ENCODE measurements at regions not wholly inside any gene's neighbourhood (a gene's known extent, or its start where the extent isn't known, plus 50 kb on each side); places are given as distances from the start of the nearest gene placed in this dataset.

DNA sequence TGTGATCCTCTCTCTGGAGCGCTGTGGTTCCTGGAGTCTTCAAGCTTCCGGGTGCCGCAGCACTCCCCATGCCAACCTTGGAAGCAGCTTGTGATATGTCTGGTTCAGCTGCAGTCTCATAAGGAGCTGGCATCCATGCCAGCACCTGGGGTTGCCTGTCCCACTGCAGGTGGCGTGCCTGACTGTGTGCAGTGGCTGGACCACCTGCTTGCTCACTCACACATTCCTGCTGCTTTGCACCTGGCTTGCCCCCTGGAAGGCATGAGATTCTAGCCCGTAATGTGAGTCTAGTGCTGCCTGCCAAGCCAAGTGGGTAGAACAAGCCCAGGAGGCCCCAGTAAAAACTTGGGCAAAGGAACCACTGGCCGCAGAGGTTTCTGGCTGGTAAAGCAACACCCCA is 687.2 kb upstream of the AADAT start:
- Histone ChIP-seq H3K79me2 (ENCODE audit: insufficient read depth, low read length) (no peaks in the 10 kb centered on the region), H3K9ac (ENCODE audit: low read length) (no peak overlapping the region), H3K9me2 (ENCODE audit: insufficient read depth) (no peaks in the 10 kb centered on the region), H3K36me3 (ENCODE audit: control insufficient read depth in 1 of 2, insufficient read depth in 2 of 2, low read length in 2 of 2) (no peaks in the 10 kb centered on the region), H4K20me1 (ENCODE audit: insufficient read depth) (no peaks in the 10 kb centered on the region), H3K27ac (ENCODE audit: low read depth, low read length) (no peak overlapping the region), H3K27me3 (ENCODE audit: insufficient read depth, low read length) (no peaks in the 10 kb centered on the region), H3K4me3 (replicated peaks in 1 of 2; ENCODE audit: low read depth in 1 of 2, low read length in 2 of 2) (no peak overlapping the region), H2AFZ (ENCODE audit: low read depth, low read length, poor library complexity, severe bottlenecking) (no peak overlapping the region), H3K4me1 (ENCODE audit: control insufficient read depth in 1 of 2, insufficient read depth in 2 of 2, low read length in 2 of 2) (no peaks in the 10 kb centered on the region), H3K4me2 (ENCODE audit: low read length) (no peak overlapping the region), H3K9me3 (ENCODE audit: control insufficient read depth in 1 of 2, insufficient read depth in 1 of 2, low read depth in 1 of 2, low read length in 2 of 2) (no peaks in the 10 kb centered on the region)
- ATAC-seq (no peak), DNase-seq (ENCODE audit: low read depth, low spot score) (no peak)
- CTCF ChIA-PET, result no interaction called here
- RAD21 ChIA-PET (ENCODE audit: low non-redundant PET in 1 of 2, low total read pairs in 2 of 2, uncharacterized antibody in 2 of 2, unreplicated experiment in 2 of 2), result no interaction called here
- intact Hi-C loops (cut with micrococcal nuclease), result no loop called here
- POLR2A ChIA-PET, result no interaction called here
- TF ChIP-seq POLR2AphosphoS5 (IDR thresholded peaks at IDR 0.05; ENCODE audit: low read depth, low read length) (no peak), JUND (IDR thresholded peaks at IDR 0.05) (no peak), TCF7L2 (IDR thresholded peaks at IDR 0.05; ENCODE audit: borderline replicate concordance, extremely low read depth, insufficient read depth, insufficient read length) (no peak), SP1 (IDR thresholded peaks at IDR 0.05; ENCODE audit: low read depth) (no peak)
- no TSS peak for BruUV-seq (replicated peaks)

DNA sequence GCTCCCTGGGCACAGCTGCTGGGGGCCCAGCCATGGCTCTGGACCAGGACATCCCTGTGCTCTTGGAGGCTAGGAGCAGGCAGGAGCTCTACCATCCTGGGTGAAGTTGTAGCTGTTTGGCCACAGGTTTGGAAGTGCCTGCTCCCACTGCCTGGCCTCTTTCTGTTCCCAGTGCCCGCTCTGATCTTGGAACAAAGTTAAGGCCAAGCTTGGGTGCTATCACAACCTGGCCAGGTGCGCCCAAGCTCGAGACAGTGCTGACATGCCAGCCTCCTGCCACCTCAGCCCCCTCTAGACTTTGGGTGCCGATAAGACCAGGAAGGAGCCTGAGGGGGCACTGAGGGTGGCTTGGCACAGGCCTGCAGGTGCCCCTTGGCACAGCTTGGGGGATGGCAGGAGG is 686.1 kb upstream of the AADAT start:
- H3K4me3 ChIP-seq (replicated peaks in 1 of 2; ENCODE audit: low read depth in 1 of 2, low read length in 2 of 2), result no peak overlapping the region
- ChIA-PET RAD21 (ENCODE audit: low non-redundant PET in 1 of 2, low total read pairs in 2 of 2, uncharacterized antibody in 2 of 2, unreplicated experiment in 2 of 2) (no interaction called here), POLR2A (no interaction called here), CTCF (no interaction called here)
- H3K9me2 ChIP-seq (ENCODE audit: insufficient read depth), result no peaks in the 10 kb centered on the region
- intact Hi-C loops (cut with micrococcal nuclease), result no loop called here
- no peaks in the 10 kb centered on the region for H4K20me1 ChIP-seq (ENCODE audit: insufficient read depth)
- H3K9ac ChIP-seq (ENCODE audit: low read length), result no peak overlapping the region
- no peaks in the 10 kb centered on the region for H3K79me2 ChIP-seq (ENCODE audit: insufficient read depth, low read length)
- no peak overlapping the region for H3K27ac ChIP-seq (ENCODE audit: low read depth, low read length)
- no peaks in the 10 kb centered on the region for H3K27me3 ChIP-seq (ENCODE audit: insufficient read depth, low read length)
- no peaks in the 10 kb centered on the region for H3K9me3 ChIP-seq (ENCODE audit: control insufficient read depth in 1 of 2, insufficient read depth in 1 of 2, low read depth in 1 of 2, low read length in 2 of 2)
- no peak for ATAC-seq
- H2AFZ ChIP-seq (ENCODE audit: low read depth, low read length, poor library complexity, severe bottlenecking), result no peak overlapping the region
- no peaks in the 10 kb centered on the region for H3K36me3 ChIP-seq (ENCODE audit: control insufficient read depth in 1 of 2, insufficient read depth in 2 of 2, low read length in 2 of 2)
- no peaks in the 10 kb centered on the region for H3K4me1 ChIP-seq (ENCODE audit: control insufficient read depth in 1 of 2, insufficient read depth in 2 of 2, low read length in 2 of 2)
- no peak for DNase-seq (ENCODE audit: low read depth, low spot score)
- no TSS peak for BruUV-seq (replicated peaks)
- no peak overlapping the region for H3K4me2 ChIP-seq (ENCODE audit: low read length)
- no peak for TF ChIP-seq EZH2 (IDR thresholded peaks at IDR 0.05)
- TF ChIP-seq SP1 (IDR thresholded peaks at IDR 0.05; ENCODE audit: low read depth), result no peak
- TF ChIP-seq EGR1 (IDR thresholded peaks at IDR 0.05; ENCODE audit: low read depth), result no peak
- TF ChIP-seq CEBPB (IDR thresholded peaks at IDR 0.05; ENCODE audit: low read depth), result no peak
- no peak for TF ChIP-seq JUND (IDR thresholded peaks at IDR 0.05)
- no peak for TF ChIP-seq SRF (IDR thresholded peaks at IDR 0.05; ENCODE audit: low read depth)
- no peak for TF ChIP-seq RAD21 (IDR thresholded peaks at IDR 0.05; ENCODE audit: low read depth)
- TF ChIP-seq, protein P1, sequence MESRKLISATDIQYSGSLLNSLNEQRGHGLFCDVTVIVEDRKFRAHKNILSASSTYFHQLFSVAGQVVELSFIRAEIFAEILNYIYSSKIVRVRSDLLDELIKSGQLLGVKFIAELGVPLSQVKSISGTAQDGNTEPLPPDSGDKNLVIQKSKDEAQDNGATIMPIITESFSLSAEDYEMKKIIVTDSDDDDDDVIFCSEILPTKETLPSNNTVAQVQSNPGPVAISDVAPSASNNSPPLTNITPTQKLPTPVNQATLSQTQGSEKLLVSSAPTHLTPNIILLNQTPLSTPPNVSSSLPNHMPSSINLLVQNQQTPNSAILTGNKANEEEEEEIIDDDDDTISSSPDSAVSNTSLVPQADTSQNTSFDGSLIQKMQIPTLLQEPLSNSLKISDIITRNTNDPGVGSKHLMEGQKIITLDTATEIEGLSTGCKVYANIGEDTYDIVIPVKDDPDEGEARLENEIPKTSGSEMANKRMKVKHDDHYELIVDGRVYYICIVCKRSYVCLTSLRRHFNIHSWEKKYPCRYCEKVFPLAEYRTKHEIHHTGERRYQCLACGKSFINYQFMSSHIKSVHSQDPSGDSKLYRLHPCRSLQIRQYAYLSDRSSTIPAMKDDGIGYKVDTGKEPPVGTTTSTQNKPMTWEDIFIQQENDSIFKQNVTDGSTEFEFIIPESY (IDR thresholded peaks at IDR 0.05; ENCODE audit: extremely low read depth, insufficient replicate concordance, low read length), result no peak
- no peak for TF ChIP-seq ZFX (IDR thresholded peaks at IDR 0.05)
- TF ChIP-seq POLR2AphosphoS5 (IDR thresholded peaks at IDR 0.05; ENCODE audit: low read depth, low read length), result no peak
- no peak for TF ChIP-seq CBX3 (IDR thresholded peaks at IDR 0.05; ENCODE audit: low read depth)
- TF ChIP-seq TCF7L2 (IDR thresholded peaks at IDR 0.05; ENCODE audit: borderline replicate concordance, extremely low read depth, insufficient read depth, insufficient read length), result no peak
- TF ChIP-seq CTCF (IDR thresholded peaks at IDR 0.05 in 2 of 3, conservative IDR thresholded peaks at IDR 0.05 in 1 of 3; ENCODE audit: borderline replicate concordance in 1 of 3, insufficient read depth in 1 of 3, low read depth in 2 of 3, low read length in 2 of 3), result no peak
- no peak for TF ChIP-seq EZH2phosphoT487 (IDR thresholded peaks at IDR 0.05; ENCODE audit: borderline replicate concordance)
